Activated T-helper 2 cell treated with anti-CD3 and anti-CD28 coated beads, Interferon-gamma antibody, Interleukin-2, Interleukin-4, amounts not matched to agents 10 μg/mL and 5 μg/mL and 100 μg/mL, durations not matched to agents 14 hours and 24 hours and 36 hours (primary cell): ENCODE measurements at regions not wholly inside any gene's neighbourhood (a gene's known extent, or its start where the extent isn't known, plus 50 kb on each side); places are given as distances from the start of the nearest gene placed in this dataset.

Experiments
- DNase-seq: peaks from one replicate; pipeline ENCODE4 v3.0.0; 2021; ENCODE audit warnings: low spot score
- H3K27ac Mint-ChIP-seq: one replicate; pipeline ENCODE4 v1.8.0; 2021; ENCODE audit warnings: mixed read lengths
- H3K27me3 Mint-ChIP-seq: one replicate; pipeline ENCODE4 v1.8.0; 2021; ENCODE audit warnings: low read depth, mixed read lengths
- H3K36me3 Mint-ChIP-seq: one replicate; pipeline ENCODE4 v1.8.0; 2021; ENCODE audit warnings: low read depth, mixed read lengths
- H3K4me1 Mint-ChIP-seq: one replicate; pipeline ENCODE4 v1.8.0; 2021; ENCODE audit warnings: low read depth, mixed read lengths
- H3K4me3 Mint-ChIP-seq: one replicate; pipeline ENCODE4 v1.8.0; 2021; ENCODE audit warnings: low read depth, mild to moderate bottlenecking, moderate library complexity, mixed read lengths
- H3K9me3 Mint-ChIP-seq: one replicate; pipeline ENCODE4 v1.8.0; 2021; ENCODE audit warnings: mixed read lengths
- intact Hi-C: fragments of 100-400 bp; cut with micrococcal nuclease; formaldehyde crosslinking; loops from one replicate; pipeline ENCODE4 v1.15.1; 2023

GRCh38 chr2:133848111-133848649 is 279.9 kb upstream of the NCKAP5 start:
- no peaks in the 10 kb centered on the region for H3K4me1 Mint-ChIP-seq
- no peaks in the 10 kb centered on the region for H3K9me3 Mint-ChIP-seq
- H3K4me3 Mint-ChIP-seq, result no peak overlapping the region
- peaks cover 3% of the 10 kb centered on the region for H3K27me3 Mint-ChIP-seq
- DNase-seq, result no peak
- H3K36me3 Mint-ChIP-seq, result no peaks in the 10 kb centered on the region
- intact Hi-C loops, result loop anchor here (10.0 kb wide), 1 partner anchor 1303 kb away; no protein-coding TSS in a partner anchor
- no peak overlapping the region for H3K27ac Mint-ChIP-seq

GRCh38 chr2:133849341-133849740 is 281.1 kb upstream of the NCKAP5 start:
- H3K36me3 Mint-ChIP-seq, result no peaks in the 10 kb centered on the region
- no peak overlapping the region for H3K4me3 Mint-ChIP-seq
- no peaks in the 10 kb centered on the region for H3K4me1 Mint-ChIP-seq
- no peaks in the 10 kb centered on the region for H3K9me3 Mint-ChIP-seq
- intact Hi-C loops, result loop anchor here (10.0 kb wide), 1 partner anchor 1305 kb away; no protein-coding TSS in a partner anchor
- H3K27ac Mint-ChIP-seq, result no peak overlapping the region
- peaks cover 3% of the 10 kb centered on the region for H3K27me3 Mint-ChIP-seq
- DNase-seq, result no peak

- H3K9me3 Mint-ChIP-seq, result no peaks in the 10 kb centered on the region
These were observed 286.4 kb upstream of the NCKAP5 start for GRCh38 chr2:133854603-133855200.

GRCh38 chr2:133855526-133855925 is 287.3 kb upstream of the NCKAP5 start:
- Mint-ChIP-seq H3K27me3 (no peaks in the 10 kb centered on the region), H3K36me3 (no peaks in the 10 kb centered on the region), H3K9me3 (no peaks in the 10 kb centered on the region), H3K4me1 (no peaks in the 10 kb centered on the region), H3K27ac (no peak overlapping the region), H3K4me3 (no peak overlapping the region)
- no peak for DNase-seq
- intact Hi-C loops, result no loop called here

More at GRCh38 chr2:133854603-133855200, 286.4 kb upstream of the NCKAP5 start:
- Mint-ChIP-seq H3K27me3 (no peaks in the 10 kb centered on the region), H3K4me3 (no peak overlapping the region), H3K36me3 (no peaks in the 10 kb centered on the region), H3K27ac (no peak overlapping the region), H3K4me1 (no peaks in the 10 kb centered on the region)
- DNase-seq, result no peak
- intact Hi-C loops, result no loop called here

GRCh38 chr2:133856678-133857077 is 288.4 kb upstream of the NCKAP5 start:
- Mint-ChIP-seq H3K27ac (no peak overlapping the region), H3K27me3 (no peaks in the 10 kb centered on the region), H3K9me3 (no peaks in the 10 kb centered on the region), H3K36me3 (no peaks in the 10 kb centered on the region), H3K4me1 (no peaks in the 10 kb centered on the region), H3K4me3 (no peak overlapping the region)
- intact Hi-C loops, result no loop called here
- DNase-seq, result no peak

GRCh38 chr2:133859578-133859977 is 291.3 kb upstream of the NCKAP5 start:
- Mint-ChIP-seq H3K4me1 (no peaks in the 10 kb centered on the region), H3K4me3 (no peak overlapping the region), H3K9me3 (no peaks in the 10 kb centered on the region), H3K36me3 (no peaks in the 10 kb centered on the region), H3K27ac (no peak overlapping the region), H3K27me3 (no peaks in the 10 kb centered on the region)
- intact Hi-C loops, result no loop called here
- no peak for DNase-seq

- DNase-seq, result no peak
- intact Hi-C loops, result no loop called here
- Mint-ChIP-seq H3K9me3 (no peaks in the 10 kb centered on the region), H3K4me3 (no peak overlapping the region), H3K4me1 (no peaks in the 10 kb centered on the region), H3K36me3 (no peaks in the 10 kb centered on the region), H3K27me3 (no peaks in the 10 kb centered on the region), H3K27ac (no peak overlapping the region)
These were observed 294.2 kb upstream of the NCKAP5 start for GRCh38 chr2:133862400-133862977.

- Mint-ChIP-seq H3K4me1 (no peaks in the 10 kb centered on the region), H3K27ac (no peak overlapping the region), H3K9me3 (no peaks in the 10 kb centered on the region), H3K27me3 (no peaks in the 10 kb centered on the region), H3K4me3 (no peak overlapping the region), H3K36me3 (no peaks in the 10 kb centered on the region)
- intact Hi-C loops, result no loop called here
- no peak for DNase-seq
These were observed 295.0 kb upstream of the NCKAP5 start for GRCh38 chr2:133863106-133863800.

GRCh38 chr2:133865141-133865540 is 296.9 kb upstream of the NCKAP5 start:
- no peaks in the 10 kb centered on the region for H3K27me3 Mint-ChIP-seq
- H3K4me3 Mint-ChIP-seq, result no peak overlapping the region
- H3K27ac Mint-ChIP-seq, result no peak overlapping the region
- no peaks in the 10 kb centered on the region for H3K36me3 Mint-ChIP-seq
- no peaks in the 10 kb centered on the region for H3K9me3 Mint-ChIP-seq
- intact Hi-C loops, result no loop called here
- no peak for DNase-seq
- H3K4me1 Mint-ChIP-seq, result no peaks in the 10 kb centered on the region

GRCh38 chr2:133867166-133867565 is 298.9 kb upstream of the NCKAP5 start:
- Mint-ChIP-seq H3K4me3 (no peak overlapping the region), H3K4me1 (no peaks in the 10 kb centered on the region), H3K27me3 (peaks cover 2% of the 10 kb centered on the region), H3K9me3 (no peaks in the 10 kb centered on the region), H3K36me3 (no peaks in the 10 kb centered on the region), H3K27ac (no peak overlapping the region)
- intact Hi-C loops, result no loop called here
- no peak for DNase-seq

- intact Hi-C loops, result no loop called here
- Mint-ChIP-seq H3K9me3 (no peaks in the 10 kb centered on the region), H3K4me1 (no peaks in the 10 kb centered on the region), H3K27me3 (peaks cover 2% of the 10 kb centered on the region), H3K36me3 (no peaks in the 10 kb centered on the region), H3K27ac (no peak overlapping the region), H3K4me3 (no peak overlapping the region)
- no peak for DNase-seq
These were observed 303.4 kb upstream of the NCKAP5 start for GRCh38 chr2:133871545-133872209.

GRCh38 chr2:133878326-133878725 is 310.1 kb upstream of the NCKAP5 start:
- no peak overlapping the region for H3K27ac Mint-ChIP-seq
- DNase-seq, result no peak
- H3K9me3 Mint-ChIP-seq, result no peaks in the 10 kb centered on the region
- peaks cover 4% of the 10 kb centered on the region for H3K27me3 Mint-ChIP-seq
- H3K4me3 Mint-ChIP-seq, result no peak overlapping the region
- H3K4me1 Mint-ChIP-seq, result no peaks in the 10 kb centered on the region
- intact Hi-C loops, result no loop called here
- H3K36me3 Mint-ChIP-seq, result no peaks in the 10 kb centered on the region

- no peaks in the 10 kb centered on the region for H3K9me3 Mint-ChIP-seq
These were observed 311.4 kb upstream of the NCKAP5 start for GRCh38 chr2:133879703-133880102.

More at GRCh38 chr2:133879703-133880102, 311.4 kb upstream of the NCKAP5 start:
- H3K27ac Mint-ChIP-seq, result no peak overlapping the region
- intact Hi-C loops, result loop anchor here (10.0 kb wide), 1 partner anchor 535 kb away; no protein-coding TSS in a partner anchor
- peaks cover 4% of the 10 kb centered on the region for H3K27me3 Mint-ChIP-seq
- no peak for DNase-seq
- H3K4me1 Mint-ChIP-seq, result no peaks in the 10 kb centered on the region
- H3K36me3 Mint-ChIP-seq, result no peaks in the 10 kb centered on the region
- no peak overlapping the region for H3K4me3 Mint-ChIP-seq
